ENCODE measurements at regions not wholly inside any gene's neighbourhood (a gene's known extent, or its start where the extent isn't known, plus 50 kb on each side); places are given as distances from the start of the nearest gene placed in this dataset.

DNA sequence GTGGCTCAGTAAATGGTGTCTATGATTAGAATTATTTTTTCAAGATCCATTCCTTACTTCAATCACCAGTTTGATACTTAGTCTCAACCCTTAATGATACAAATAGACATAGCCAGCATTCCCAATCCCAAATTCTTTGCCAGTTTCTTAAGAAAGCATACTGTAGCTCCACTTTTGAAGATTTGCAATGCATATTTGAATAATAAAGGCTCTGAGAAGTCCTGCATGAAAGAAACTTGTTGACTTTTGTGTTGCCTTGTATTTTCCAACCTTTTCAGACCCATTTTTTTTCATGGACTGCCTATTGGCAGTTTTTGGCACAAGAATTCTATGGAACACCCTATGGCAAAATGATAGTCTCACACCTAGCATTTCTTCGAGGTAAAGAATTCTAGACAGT is 215.6 kb upstream of the CHD6 start:
- Histone ChIP-seq H4K20me1 (ENCODE audit: insufficient read depth, low read length) (no peaks in the 10 kb centered on the region), H3K27ac (ENCODE audit: extremely low read length, insufficient read depth, low read length) (no peak overlapping the region), H3K79me2 (ENCODE audit: insufficient read depth, low read length) (no peaks in the 10 kb centered on the region), H3K27me3 (ENCODE audit: control insufficient read depth in 1 of 2, insufficient read depth in 2 of 2, low read length in 2 of 2) (peaks cover 4 to 15% of the 10 kb centered on the region in 2 experiments; a peak in 3 of 5 replicates), H3K36me3 (replicated peaks in 1 of 2; ENCODE audit: control insufficient read depth in 1 of 2, insufficient read depth in 2 of 2, low read length in 2 of 2) (no peaks in the 10 kb centered on the region), H3K4me2 (ENCODE audit: low read depth, low read length) (no peak overlapping the region), H3K9me3 (ENCODE audit: low read length) (no peaks in the 10 kb centered on the region), H3K4me1 (ENCODE audit: insufficient read depth, low read length) (no peaks in the 10 kb centered on the region), H3K4me3 (replicated peaks in 1 of 3; ENCODE audit: insufficient read depth in 1 of 3, low read depth in 2 of 3, low read length in 3 of 3) (no peak overlapping the region), H2AFZ (ENCODE audit: low read length) (no peak overlapping the region), H3K9ac (ENCODE audit: insufficient read depth, low read depth, low read length) (no peak overlapping the region)
- no peak for TF ChIP-seq PRPF4 (IDR thresholded peaks at IDR 0.05; ENCODE audit: low read depth, low read length, poor library complexity, severe bottlenecking)
- CTCF ChIA-PET (ENCODE audit: low intra/inter-chr PET ratio, low total read pairs), result no interaction called here
- in situ Hi-C loops (cut with HindIII; ENCODE audit: extremely low pct_ligation_motif_present, low pct_unique_long_range_greater_than_20kb), result no loop called here
- FAIRE-seq, result no peak
- no TSS peak for BruUV-seq (replicated peaks)
- intact Hi-C loops (cut with micrococcal nuclease; ENCODE audit: unreplicated experiment), result no loop called here
- 0% methylated on average over 1 of the region's 1 CpG for WGBS (ENCODE audit: low lambda C conversion rate)
- DNase-seq (ENCODE audit: low spot score), result no peak
- no peak for ATAC-seq
- POLR2A ChIA-PET, result no interaction called here

DNA sequence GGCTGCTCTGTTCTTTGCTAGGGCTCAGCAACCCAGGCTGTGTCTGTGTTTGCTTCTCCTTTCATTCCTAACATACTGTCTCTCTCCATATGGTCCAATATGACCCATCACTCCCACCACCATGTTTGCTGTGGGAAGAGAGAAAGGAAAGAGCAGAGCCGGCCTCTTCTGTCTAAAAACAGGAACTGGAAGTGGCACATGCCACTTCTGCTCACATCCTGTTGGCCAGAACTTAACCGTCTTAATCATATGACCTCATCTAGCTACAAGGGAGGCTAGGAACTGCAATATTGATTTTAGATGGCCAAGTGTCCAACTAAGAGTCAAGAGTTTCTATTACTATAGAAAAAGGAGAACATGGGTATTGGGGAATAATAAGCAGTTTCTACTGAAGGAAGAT is 212.5 kb upstream of the CHD6 start:
- Histone ChIP-seq H3K4me2 (ENCODE audit: low read depth, low read length) (no peak overlapping the region), H3K27ac (ENCODE audit: extremely low read length, insufficient read depth, low read length) (no peak overlapping the region), H3K4me3 (replicated peaks in 1 of 3; ENCODE audit: insufficient read depth in 1 of 3, low read depth in 2 of 3, low read length in 3 of 3) (no peak overlapping the region), H4K20me1 (ENCODE audit: insufficient read depth, low read length) (no peaks in the 10 kb centered on the region), H3K9me3 (ENCODE audit: low read length) (no peaks in the 10 kb centered on the region), H3K36me3 (replicated peaks in 1 of 2; ENCODE audit: control insufficient read depth in 1 of 2, insufficient read depth in 2 of 2, low read length in 2 of 2) (no peaks in the 10 kb centered on the region), H2AFZ (ENCODE audit: low read length) (no peak overlapping the region), H3K9ac (ENCODE audit: insufficient read depth, low read depth, low read length) (no peak overlapping the region), H3K27me3 (ENCODE audit: control insufficient read depth in 1 of 2, insufficient read depth in 2 of 2, low read length in 2 of 2) (peaks cover 2 to 13% of the 10 kb centered on the region in 2 experiments; a peak in 2 of 5 replicates), H3K79me2 (ENCODE audit: insufficient read depth, low read length) (no peaks in the 10 kb centered on the region), H3K4me1 (ENCODE audit: insufficient read depth, low read length) (no peaks in the 10 kb centered on the region)
- TF ChIP-seq HNF4A (CRISPR knock-in tag; IDR thresholded peaks at IDR 0.05) (no peak), ZNF563 (CRISPR knock-in tag; IDR thresholded peaks at IDR 0.05) (no peak), ZEB1 (IDR thresholded peaks at IDR 0.05; ENCODE audit: insufficient replicate concordance, low read depth) (no peak), ZNF333 (CRISPR knock-in tag; IDR thresholded peaks at IDR 0.05; ENCODE audit: borderline replicate concordance) (no peak)
- TF ChIP-seq, protein P1, sequence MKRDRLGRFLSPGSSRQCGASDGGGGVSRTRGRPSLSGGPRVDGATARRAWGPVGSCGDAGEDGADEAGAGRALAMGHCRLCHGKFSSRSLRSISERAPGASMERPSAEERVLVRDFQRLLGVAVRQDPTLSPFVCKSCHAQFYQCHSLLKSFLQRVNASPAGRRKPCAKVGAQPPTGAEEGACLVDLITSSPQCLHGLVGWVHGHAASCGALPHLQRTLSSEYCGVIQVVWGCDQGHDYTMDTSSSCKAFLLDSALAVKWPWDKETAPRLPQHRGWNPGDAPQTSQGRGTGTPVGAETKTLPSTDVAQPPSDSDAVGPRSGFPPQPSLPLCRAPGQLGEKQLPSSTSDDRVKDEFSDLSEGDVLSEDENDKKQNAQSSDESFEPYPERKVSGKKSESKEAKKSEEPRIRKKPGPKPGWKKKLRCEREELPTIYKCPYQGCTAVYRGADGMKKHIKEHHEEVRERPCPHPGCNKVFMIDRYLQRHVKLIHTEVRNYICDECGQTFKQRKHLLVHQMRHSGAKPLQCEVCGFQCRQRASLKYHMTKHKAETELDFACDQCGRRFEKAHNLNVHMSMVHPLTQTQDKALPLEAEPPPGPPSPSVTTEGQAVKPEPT (CRISPR knock-in tag; IDR thresholded peaks at IDR 0.05; ENCODE audit: low read depth), result no peak
- TF ChIP-seq, protein P2, sequence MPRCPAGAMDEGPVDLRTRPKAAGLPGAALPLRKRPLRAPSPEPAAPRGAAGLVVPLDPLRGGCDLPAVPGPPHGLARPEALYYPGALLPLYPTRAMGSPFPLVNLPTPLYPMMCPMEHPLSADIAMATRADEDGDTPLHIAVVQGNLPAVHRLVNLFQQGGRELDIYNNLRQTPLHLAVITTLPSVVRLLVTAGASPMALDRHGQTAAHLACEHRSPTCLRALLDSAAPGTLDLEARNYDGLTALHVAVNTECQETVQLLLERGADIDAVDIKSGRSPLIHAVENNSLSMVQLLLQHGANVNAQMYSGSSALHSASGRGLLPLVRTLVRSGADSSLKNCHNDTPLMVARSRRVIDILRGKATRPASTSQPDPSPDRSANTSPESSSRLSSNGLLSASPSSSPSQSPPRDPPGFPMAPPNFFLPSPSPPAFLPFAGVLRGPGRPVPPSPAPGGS (CRISPR knock-in tag; IDR thresholded peaks at IDR 0.05), result no peak
- no peak for ATAC-seq
- ChIA-PET POLR2A (no interaction called here), CTCF (ENCODE audit: low intra/inter-chr PET ratio, low total read pairs) (no interaction called here)
- no TSS peak for BruUV-seq (replicated peaks)
- DNase-seq (ENCODE audit: low spot score), result no peak
- WGBS (ENCODE audit: low lambda C conversion rate), result 2% methylated on average over 2 of the region's 2 CpGs
- intact Hi-C loops (cut with micrococcal nuclease; ENCODE audit: unreplicated experiment), result no loop called here
- no peak for FAIRE-seq
- in situ Hi-C loops (cut with HindIII; ENCODE audit: extremely low pct_ligation_motif_present, low pct_unique_long_range_greater_than_20kb), result no loop called here
